GM21360 (cell line): ENCODE measurements at regions not wholly inside any gene's neighbourhood (a gene's known extent, or its start where the extent isn't known, plus 50 kb on each side); places are given as distances from the start of the nearest gene placed in this dataset.
"Not testable (repeated sequence)": the region's sequence is repeated elsewhere in the genome, so short reads cannot be mapped to it uniquely, and the experiment has no call there.

Experiments used
- ATAC-seq: cut with Tn5 transposase; IDR thresholded peaks from one replicate; pipeline ENCODE4 v1.9.1; 2021; ENCODE audit warnings: mild to moderate bottlenecking, moderate library complexity; ENCODE audit not compliant: unreplicated experiment

- ATAC-seq: not testable (repeated sequence)
Measured at GRCh38 chr9:104323967-104324694, 179.9 kb upstream of the OR13F1 start.

GRCh38 chr9:104326912-104327311 lies 177.2 kb upstream of the OR13F1 start:
- ATAC-seq: no peak

- ATAC-seq: no peak
Measured at GRCh38 chr9:104329245-104329644, 174.8 kb upstream of the OR13F1 start.

- ATAC-seq: no peak
Measured at GRCh38 chr9:104330841-104331240, 173.2 kb upstream of the OR13F1 start.

- no peak for ATAC-seq
Measured at GRCh38 chr9:104334549-104334948, 169.5 kb upstream of the OR13F1 start.

- no peak for ATAC-seq
Measured at GRCh38 chr9:104339692-104340091, 164.4 kb upstream of the OR13F1 start.

GRCh38 chr9:104342552-104342951 lies 161.5 kb upstream of the OR13F1 start:
- no peak for ATAC-seq

GRCh38 chr9:104345061-104345460 lies 159.0 kb upstream of the OR13F1 start:
- no peak for ATAC-seq

- ATAC-seq: no peak
Measured at GRCh38 chr9:104350541-104350940, 153.5 kb upstream of the OR13F1 start.

GRCh38 chr9:104351726-104352125 lies 152.3 kb upstream of the OR13F1 start:
- ATAC-seq: no peak

GRCh38 chr9:104361207-104361606 lies 142.9 kb upstream of the OR13F1 start:
- ATAC-seq: no peak

- no peak for ATAC-seq
Measured at GRCh38 chr9:104362912-104363472, 141.1 kb upstream of the OR13F1 start.

GRCh38 chr9:104367507-104367906 lies 136.6 kb upstream of the OR13F1 start:
- ATAC-seq: no peak

GRCh38 chr9:104368318-104368717 lies 135.7 kb upstream of the OR13F1 start:
- not testable (repeated sequence) for ATAC-seq

GRCh38 chr9:104374711-104375110 lies 129.4 kb upstream of the OR13F1 start:
- ATAC-seq: no peak

GRCh38 chr9:104386013-104386412 lies 118.0 kb upstream of the OR13F1 start:
- ATAC-seq: no peak

- ATAC-seq: peak; percentile 78
Measured at GRCh38 chr9:104386425-104387069, 117.5 kb upstream of the OR13F1 start.

- no peak for ATAC-seq
Measured at GRCh38 chr9:104388071-104388470, 116.0 kb upstream of the OR13F1 start.

- ATAC-seq: no peak
Measured at GRCh38 chr9:104389341-104389740, 114.7 kb upstream of the OR13F1 start.

- ATAC-seq: not testable (repeated sequence)
Measured at GRCh38 chr9:104394901-104395300, 109.2 kb upstream of the OR13F1 start.

GRCh38 chr9:104412238-104412637 lies 91.8 kb upstream of the OR13F1 start:
- no peak for ATAC-seq

- ATAC-seq: no peak
Measured at GRCh38 chr9:104416470-104416869, 87.6 kb upstream of the OR13F1 start.
